GM21360 (cell line): ENCODE measurements at regions not wholly inside any gene's neighbourhood (a gene's known extent, or its start where the extent isn't known, plus 50 kb on each side); places are given as distances from the start of the nearest gene placed in this dataset.
"Not testable (repeated sequence)": the region's sequence is repeated elsewhere in the genome, so short reads cannot be mapped to it uniquely, and the experiment has no call there.

Experiments
- ATAC-seq: cut with Tn5 transposase; IDR thresholded peaks from one replicate; pipeline ENCODE4 v1.9.1; 2021; ENCODE audit warnings: mild to moderate bottlenecking, moderate library complexity; ENCODE audit not compliant: unreplicated experiment

DNA sequence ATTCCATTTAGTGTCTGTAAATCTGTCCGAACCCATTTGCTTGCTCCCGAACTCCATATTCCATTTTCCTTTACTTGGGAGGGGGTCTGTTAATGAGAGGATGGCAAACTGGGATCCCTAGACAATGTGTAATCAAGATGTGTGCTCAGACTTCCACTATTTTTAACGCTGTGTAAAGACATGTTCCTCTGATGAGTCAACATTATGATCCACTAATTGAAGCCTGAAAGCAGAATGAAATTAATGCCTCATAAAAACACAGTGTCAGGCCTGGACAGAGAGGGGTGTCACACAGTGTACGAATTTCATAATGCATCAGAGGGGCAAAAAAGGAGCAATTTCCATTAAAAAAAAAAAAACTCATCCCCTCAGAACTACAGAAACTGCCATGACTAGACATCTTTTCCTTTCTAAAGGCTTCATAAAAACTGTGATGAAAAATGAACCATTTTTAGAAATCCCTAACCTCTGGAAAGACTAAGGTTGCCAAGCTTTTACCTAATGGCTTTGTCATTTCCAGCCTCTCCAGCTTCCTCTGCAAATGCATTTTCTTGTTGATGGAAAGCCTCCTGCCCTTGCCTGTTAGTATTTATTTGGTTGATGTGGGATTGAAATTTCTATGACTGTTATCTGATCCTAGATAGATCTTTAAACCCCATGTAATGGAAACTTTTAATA lies 209.2 kb upstream of the DCC start:
- ATAC-seq = no peak

DNA sequence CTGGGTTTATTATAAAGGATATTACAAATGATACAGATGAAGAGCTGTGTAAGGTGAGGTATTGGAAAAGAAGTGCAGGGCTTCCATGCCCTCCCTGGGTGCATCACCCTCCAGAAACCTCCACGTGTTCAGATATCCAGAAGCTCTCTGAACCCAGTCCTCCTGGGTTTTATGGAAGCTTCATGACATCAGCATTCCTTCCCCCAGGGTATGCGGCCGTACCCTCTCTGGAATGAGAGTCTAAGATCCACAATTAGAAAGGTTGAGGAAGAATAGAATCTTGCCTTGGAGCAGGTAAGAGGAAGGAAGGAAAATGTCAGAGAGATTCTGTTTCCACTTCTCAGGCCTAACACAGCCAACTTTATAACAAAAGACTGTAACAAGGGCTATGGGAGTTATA lies 208.2 kb upstream of the DCC start:
- ATAC-seq = no peak

DNA sequence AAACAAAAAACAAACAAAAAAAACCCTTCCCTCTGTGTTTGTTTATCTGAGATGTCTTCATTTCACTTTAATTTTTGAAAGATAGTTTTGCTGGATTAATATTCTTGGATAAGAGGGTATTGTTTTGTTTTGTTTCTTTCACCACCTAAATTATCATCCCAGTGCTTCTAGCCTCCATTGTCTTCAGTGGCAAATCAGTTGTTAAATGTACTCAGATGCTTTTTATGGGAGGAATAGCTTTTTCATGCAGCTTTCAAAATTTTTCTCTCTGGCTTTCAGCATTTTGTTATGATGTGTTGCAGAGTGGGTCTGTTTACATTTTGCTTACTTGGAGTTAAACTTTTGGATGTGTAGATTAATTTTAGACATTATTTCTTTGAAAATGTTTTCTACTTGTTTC lies 203.5 kb upstream of the DCC start:
- no peak for ATAC-seq

- no peak for ATAC-seq
Observed at GRCh38 chr18:52140986-52141385, 199.0 kb upstream of the DCC start.

GRCh38 chr18:52150050-52150449 lies 189.9 kb upstream of the DCC start:
- ATAC-seq = no peak

GRCh38 chr18:52152036-52152435 lies 188.0 kb upstream of the DCC start:
- no peak for ATAC-seq

GRCh38 chr18:52156166-52156565 lies 183.8 kb upstream of the DCC start:
- ATAC-seq = no peak

GRCh38 chr18:52160636-52161035 lies 179.4 kb upstream of the DCC start:
- ATAC-seq = no peak

- no peak for ATAC-seq
Observed at GRCh38 chr18:52163478-52163877, 176.5 kb upstream of the DCC start.

GRCh38 chr18:52168131-52168530 lies 171.9 kb upstream of the DCC start:
- ATAC-seq = not testable (repeated sequence)

GRCh38 chr18:52174220-52174619 lies 165.8 kb upstream of the DCC start:
- no peak for ATAC-seq

GRCh38 chr18:52175406-52175805 lies 164.6 kb upstream of the DCC start:
- no peak for ATAC-seq

- ATAC-seq = no peak
Observed at GRCh38 chr18:52183107-52183506, 156.9 kb upstream of the DCC start.

DNA sequence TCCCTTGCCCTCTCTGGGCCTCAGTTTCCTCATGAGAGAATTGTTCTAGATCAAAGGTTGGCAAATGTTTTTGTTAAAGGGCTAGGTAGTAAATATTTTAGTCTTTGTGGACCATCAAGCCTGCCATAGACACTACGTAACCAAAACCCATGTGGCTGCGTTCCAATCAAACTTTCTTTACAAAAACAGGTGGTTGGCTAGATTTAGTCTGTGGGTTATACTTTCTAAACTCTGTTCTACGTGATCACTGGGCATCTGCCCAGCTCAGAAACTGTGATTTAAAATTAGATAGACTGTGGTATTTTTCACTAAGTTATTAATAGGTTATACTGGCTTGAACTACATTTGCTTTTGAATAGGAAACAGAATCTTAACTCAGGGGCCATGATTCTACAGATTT lies 149.8 kb upstream of the DCC start:
- ATAC-seq = no peak

DNA sequence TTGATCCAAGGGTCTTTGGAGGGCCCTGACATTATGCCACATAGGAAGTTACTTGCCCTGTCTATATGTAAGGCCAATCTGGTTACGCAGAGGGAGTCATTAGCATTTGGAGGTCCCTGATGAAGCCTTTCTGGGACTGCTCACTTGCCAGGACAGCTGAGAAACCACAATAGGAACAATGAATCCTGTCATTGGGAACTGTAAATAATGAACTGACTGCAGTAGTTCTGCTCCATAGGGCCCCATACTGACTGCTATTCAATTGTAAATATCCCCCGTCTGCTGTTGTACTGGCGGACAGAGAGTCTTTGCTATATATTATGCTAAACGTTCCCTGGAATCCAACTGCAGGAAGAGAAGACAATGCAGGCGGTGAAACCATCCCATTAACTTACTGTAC lies 149.4 kb upstream of the DCC start:
- ATAC-seq = no peak

DNA sequence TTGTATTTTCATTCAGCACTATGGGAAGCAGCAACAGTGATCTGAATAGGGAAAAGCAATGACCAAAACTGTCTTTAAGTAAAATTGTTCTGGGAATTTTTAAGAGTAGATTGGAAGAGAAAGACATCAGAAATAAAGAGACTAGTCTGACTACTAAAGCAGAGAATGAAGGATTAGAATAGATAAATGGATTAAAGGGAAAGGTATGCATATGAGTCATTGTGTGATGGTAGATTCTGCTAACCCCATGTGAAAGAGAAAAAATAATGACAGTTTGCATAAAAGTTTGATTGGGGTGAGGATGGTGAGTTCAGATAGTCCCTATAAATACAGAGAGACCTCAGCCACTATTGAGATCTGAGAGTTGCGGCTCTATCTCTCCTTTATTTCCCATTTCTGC lies 139.6 kb upstream of the DCC start:
- ATAC-seq = no peak

GRCh38 chr18:52200921-52201663 lies 138.9 kb upstream of the DCC start:
- no peak for ATAC-seq

GRCh38 chr18:52208646-52209045 lies 131.4 kb upstream of the DCC start:
- ATAC-seq = no peak

DNA sequence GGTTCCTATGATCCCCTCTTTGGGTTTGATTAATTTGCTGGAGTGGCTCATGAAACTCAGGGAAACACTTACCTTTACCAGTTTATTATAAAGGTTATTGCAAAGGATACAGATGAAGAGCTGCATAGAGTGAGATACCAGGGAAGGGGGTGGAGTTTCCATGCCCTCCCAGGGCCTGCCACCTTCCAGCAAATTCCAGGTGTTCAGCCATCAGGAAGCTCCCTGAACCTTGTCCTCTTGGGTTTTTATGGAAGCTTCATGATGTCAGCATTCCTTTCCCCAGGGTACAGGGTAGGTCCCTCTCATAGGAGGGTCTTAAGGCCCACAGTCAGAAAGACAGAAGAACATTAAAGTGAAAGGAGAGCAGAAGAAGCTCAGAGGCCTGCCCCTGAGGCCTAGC lies 123.9 kb upstream of the DCC start:
- ATAC-seq = no peak

DNA sequence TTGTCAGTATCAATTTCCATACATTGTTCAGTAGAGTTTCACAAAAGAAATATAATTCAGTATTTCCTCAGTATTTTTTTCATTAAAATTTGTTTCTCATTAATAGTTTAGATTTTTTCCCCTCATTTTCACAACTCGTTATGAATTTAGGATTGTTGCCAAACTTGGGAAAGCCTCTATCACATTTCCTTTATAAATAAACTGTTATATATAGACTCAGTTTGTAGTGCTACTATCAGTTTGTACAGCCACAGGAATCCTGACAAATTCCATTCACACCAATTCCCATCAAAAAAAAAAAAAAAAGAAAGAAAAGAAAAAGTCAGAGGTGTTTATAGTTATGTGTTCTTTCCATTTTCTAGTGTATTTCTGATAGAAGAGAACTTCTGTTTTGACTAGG lies 123.3 kb upstream of the DCC start:
- ATAC-seq = no peak

GRCh38 chr18:52219102-52219501 lies 120.9 kb upstream of the DCC start:
- no peak for ATAC-seq

- no peak for ATAC-seq
Observed at GRCh38 chr18:52220062-52220591, 119.9 kb upstream of the DCC start.
